DOHH2 (cell line): ENCODE measurements at regions not wholly inside any gene's neighbourhood (a gene's known extent, or its start where the extent isn't known, plus 50 kb on each side); places are given as distances from the start of the nearest gene placed in this dataset.

ENCODE experiments used
- CTCF ChIP-seq: fragments of 200-600 bp; sonication (generic); IDR thresholded peaks from one replicate; pipeline ENCODE4 v1.5.1; 2014; ENCODE audit warnings: antibody characterized with exemption, mild to moderate bottlenecking, low read depth, low read length; ENCODE audit not compliant: poor library complexity, severe bottlenecking
- EZH2phosphoT487 ChIP-seq: fragments of 200-600 bp; sonication (generic); IDR thresholded peaks from 2 replicates; pipeline ENCODE4 v1.6.1; 2017; ENCODE audit warnings: borderline replicate concordance, mild to moderate bottlenecking, antibody characterized with exemption, low read length, moderate library complexity, mixed read lengths

DNA sequence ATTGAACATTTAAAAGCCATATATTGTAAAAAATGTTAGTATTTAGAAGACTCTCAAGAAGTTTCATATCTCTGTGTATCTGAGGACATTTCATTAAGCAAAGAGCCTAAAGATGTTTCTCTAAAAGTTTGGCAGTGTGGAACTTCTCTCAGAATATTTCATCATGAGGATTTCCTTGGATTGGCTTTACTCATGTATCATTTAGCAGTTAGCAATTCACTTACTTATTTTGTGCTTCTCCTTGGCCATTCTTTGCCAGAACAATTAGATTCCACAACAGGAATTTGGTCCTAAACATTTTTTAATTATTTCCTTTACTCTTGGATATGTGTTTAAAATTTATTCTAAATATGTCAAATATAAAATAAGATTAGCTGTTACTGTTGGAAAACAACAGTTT, 345.0 kb upstream of the LRRTM4 start:
- TF ChIP-seq CTCF (no peak), EZH2phosphoT487 (no peak)
